ENCODE measurements at regions not wholly inside any gene's neighbourhood (a gene's known extent, or its start where the extent isn't known, plus 50 kb on each side); places are given as distances from the start of the nearest gene placed in this dataset.

GRCh38 chr5:56637321-56637920 is 177.9 kb upstream of the MAP3K1 start:
- TF ChIP-seq CTCF (IDR thresholded peaks at IDR 0.05): no peak
- TF ChIP-seq POLR2A (IDR thresholded peaks at IDR 0.05): no peak

Data from uterus (tissue), 2 donors.